GM19351 (cell line): ENCODE measurements at regions not wholly inside any gene's neighbourhood (a gene's known extent, or its start where the extent isn't known, plus 50 kb on each side); places are given as distances from the start of the nearest gene placed in this dataset.

Experiments
- ATAC-seq: cut with Tn5 transposase; IDR thresholded peaks from one replicate; pipeline ENCODE4 v1.9.1; 2021; ENCODE audit warnings: mild to moderate bottlenecking, moderate library complexity; ENCODE audit not compliant: unreplicated experiment

DNA sequence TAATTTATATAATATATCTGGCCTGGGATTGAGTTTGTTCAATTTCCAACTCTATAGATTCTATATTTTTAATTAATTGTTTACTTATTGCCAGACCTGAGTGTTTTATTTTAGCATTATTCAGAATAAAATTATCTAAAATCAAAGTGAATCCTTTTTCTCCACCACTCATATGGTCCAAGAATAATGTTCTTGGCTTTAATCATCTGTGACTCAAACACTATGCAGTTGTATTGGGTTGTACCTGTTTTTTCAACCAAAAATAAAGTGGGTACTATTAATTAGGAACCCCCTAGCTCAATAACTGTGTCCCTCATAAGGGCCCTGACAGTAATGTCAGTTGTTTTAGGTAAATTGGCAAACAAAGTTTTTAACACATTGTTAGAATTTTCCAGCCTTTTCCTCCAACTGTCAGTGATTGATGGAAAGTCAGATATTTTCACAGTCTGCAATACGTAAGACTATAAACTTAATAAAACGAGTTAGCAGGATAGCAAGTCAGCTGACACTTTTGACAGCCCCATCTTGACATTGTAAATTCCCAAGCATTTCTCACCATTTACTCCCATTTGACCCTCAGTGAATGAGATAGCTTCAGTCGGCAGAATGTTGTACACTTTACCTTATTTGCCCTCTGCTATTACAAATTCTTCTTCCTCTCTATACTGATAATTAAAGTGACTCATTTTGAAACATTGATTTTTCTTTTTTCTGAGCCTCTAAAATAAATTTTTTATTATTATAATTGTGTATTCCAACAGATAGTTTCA, 587.4 kb downstream of the METTL4 start:
- ATAC-seq, result no peak

DNA sequence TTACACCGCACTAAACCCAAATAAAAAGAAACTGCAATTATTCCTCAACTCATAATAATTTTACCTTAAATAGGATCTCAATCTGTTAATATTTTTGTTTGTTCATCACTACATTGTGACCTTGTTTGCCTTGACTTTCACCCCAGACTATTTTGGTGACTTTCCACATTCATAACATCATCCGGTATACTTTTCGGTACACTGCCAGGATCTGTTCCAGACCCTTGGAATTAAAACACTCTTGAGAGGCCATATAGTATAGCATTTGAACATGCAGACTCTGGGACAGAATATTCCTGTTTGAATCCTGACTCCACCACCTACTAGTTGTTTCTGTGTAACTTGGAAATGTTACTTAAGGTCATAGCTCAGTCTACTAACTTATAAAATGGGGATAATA, 577.4 kb downstream of the METTL4 start:
- no peak for ATAC-seq

DNA sequence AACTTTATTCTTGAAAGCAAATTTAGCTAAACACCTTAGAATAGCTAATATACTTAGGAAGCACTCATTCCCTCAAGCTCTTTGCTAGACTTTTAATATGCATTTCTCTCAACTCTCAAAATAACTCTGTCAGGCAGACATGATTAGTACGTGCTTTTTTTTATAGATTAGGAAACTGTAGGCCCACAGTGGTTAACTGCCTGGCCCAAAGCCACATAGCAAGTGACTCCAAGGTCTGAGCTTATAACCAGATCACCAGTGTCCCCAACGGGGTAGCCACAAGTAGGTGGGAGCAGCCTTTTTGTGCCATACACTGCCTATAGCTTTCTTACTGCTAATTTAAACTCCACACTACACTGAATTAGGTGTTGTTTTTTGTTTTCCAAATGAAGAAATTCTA, 576.8 kb downstream of the METTL4 start:
- ATAC-seq, result no peak

DNA sequence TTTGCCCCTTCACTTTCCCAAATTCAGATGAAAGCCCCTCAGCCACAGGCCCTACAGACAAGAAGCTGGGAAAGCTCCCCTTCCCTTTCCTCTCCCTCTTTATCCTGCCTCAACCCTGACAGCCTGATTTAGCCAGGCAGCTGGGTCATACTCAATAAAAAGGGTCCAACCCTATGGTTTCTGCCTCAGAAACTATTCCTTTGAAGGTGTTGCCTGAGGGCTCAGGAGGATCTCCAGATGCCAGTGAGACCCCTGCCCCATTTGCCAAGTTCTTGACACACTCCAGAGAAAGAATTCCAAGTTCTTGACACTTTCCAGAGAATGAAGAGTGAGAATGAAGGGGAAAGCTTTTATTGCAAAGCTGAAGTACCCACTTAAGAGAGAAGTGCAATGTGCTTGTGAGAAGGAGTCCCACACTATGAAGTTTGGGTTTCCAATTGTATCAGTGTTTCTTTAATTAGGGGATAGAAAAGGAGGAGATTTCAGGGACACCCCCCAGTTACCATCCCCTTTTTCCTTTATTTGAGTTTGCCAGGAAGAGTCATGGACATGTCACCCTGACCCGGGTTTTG, 576.2 kb downstream of the METTL4 start:
- no peak for ATAC-seq

DNA sequence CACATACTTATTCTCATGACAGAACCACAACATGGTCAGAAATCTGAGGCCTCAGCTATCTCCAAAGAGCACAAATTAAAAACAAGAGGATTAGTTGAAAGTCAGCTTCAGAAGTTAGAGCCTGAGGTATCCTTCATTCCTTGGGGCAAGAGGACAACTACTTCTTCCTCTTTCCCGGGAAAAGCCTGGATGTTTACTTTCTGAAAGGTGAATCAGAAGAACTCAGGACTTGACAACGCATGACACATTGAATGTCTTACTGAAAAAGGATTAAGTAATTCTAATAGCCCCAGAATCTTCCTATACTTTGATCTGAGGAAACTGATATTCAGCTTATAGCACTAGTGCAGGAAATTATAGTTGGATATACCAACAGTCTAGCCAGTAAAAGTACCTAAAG, 573.2 kb downstream of the METTL4 start:
- ATAC-seq, result no peak

DNA sequence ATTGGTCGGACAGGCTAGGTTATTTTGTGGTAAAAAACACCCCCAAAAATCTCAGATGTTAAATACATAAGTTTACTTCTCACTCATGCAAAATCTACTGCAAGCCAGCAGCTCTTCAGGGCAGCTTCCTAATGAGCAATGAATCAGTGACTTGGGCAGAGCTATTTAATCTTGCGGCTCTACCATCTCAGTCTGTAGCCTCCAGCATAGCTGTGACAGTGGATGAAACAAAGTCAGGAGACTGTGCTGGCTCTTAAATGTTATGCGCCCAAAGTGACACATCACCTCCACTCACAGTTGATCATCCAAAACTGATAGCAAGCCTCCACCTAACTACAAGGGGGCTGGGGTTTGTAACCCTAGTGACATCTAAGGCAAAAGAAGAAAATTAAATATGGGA, 571.9 kb downstream of the METTL4 start:
- ATAC-seq, result no peak

DNA sequence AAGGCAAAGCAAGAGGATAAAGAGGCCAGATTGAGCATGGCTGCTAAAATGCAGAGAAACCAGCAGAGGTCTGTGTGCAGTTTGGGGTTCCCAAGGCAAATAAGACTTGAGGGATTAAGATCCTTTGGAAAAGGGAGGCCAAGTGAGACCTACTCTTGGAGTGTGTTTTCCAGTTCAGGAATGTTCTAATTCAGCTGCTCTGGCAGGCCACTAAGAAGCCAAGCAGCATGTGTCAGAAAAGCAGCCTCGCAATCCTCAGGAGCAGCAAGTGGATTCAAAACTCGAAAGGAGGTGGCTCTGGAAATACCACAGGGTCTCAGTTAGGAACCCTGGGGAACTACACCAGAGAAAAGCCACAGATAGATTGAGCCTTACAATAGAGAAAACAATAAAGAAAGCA, 569.2 kb downstream of the METTL4 start:
- ATAC-seq, result no peak

DNA sequence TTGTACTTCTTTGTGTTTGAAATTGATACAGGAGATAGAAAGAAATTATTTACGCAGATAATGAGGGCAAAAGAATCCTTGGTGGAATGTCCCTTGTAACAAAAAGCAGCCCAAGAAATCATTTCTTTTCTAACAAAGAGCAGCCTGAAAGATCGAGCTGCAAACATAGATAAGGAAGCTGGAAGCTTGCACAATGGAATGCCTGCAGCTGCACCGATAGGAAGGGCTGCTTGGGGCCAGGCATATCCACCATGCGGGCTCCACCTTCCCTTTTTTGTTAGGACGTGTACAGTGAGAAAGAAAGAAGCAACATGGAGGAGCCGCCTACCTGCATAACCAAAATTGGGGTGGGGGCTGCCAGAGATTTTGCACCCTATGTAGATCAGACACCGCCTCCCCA, 568.7 kb downstream of the METTL4 start:
- no peak for ATAC-seq

DNA sequence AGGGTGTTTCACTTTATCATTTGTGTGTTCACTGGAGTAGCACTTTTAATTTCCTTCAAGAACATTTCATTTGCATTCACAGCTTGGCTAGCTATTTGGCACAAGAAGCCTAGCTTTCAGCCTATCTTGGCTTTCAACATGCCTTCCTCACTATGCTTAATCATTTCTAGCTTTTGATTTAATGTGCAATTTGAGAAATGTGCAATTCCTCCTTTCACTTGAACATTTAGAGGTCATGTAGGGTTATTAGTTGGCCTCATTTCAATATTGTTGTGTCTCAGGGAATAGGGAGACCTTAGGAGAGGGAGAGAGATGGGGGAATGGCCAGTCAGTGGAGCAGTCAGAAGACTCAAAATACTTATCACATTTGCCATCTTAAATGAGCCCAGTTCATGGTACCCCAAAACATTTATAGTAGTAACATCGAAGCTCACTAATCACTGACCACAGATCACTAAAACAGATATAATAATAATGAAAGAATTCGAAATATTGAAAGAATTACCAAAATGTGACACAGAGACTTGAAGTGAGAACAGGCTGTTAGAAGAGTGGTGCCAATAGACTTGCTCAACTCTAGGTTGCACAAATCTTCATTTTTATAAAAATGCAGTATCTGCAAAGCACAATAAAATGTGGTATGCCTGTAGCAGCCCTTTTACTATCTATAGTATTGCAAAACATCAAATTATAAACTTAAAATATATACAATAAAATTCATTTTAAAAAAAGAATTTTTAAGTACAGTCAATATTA, 561.2 kb downstream of the METTL4 start:
- ATAC-seq, result no peak

DNA sequence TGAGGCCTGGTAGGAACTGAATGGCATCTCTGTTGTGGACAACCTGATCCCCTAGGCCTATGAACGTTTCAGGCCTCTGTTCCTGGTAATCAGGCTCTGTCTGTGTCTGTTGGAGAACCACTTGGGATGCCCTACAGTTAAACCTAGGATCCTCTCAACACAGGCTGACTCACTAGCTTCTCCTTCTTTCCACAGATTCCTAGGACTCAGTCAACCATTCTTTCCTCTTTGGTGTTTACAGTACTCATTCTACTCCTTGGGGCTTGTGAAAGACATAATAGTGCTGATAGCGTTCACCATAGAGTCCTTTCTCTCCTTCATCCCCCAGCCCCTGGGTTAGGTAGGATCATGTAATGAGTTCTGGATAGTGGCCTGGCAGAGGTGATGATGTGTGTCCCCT, 544.3 kb downstream of the METTL4 start:
- ATAC-seq, result no peak

DNA sequence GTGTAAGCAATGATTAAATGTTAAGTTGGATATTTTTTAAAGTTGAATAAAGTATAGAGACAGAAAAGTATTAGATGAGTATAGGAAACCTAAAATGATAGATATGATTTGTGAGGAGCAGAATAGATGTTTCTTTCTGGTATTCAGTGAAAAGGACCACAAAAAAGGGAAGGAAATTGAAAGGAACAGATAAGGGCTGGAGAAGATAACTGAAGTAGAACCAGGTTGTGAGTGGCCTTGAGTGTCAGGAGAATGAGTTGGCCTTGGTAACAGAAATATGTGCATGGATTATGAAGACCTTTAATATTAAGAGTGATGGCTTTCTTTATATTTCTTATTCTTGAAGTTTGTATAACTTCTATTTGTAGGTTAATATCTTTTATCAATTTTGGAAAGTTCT, 543.5 kb downstream of the METTL4 start:
- ATAC-seq, result no peak

DNA sequence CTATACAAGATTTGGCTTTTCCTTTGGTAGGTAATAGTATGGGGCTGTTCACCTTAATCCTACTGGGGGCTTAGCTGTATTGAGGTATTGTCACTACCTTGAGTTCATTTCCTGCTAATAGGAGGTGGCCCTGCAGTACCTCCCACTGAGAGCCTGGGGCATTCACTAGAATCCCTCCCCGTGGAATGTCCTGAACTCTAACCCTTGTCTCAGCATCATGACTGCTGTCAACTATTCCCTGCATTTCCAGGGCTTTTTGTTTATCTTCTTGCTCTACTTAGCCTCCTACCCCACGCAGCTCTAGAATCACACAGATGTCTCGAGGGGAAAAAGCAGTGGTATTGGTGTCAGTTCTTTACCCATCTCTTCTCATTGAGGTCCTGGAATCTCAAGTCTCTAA, 542.3 kb downstream of the METTL4 start:
- no peak for ATAC-seq

DNA sequence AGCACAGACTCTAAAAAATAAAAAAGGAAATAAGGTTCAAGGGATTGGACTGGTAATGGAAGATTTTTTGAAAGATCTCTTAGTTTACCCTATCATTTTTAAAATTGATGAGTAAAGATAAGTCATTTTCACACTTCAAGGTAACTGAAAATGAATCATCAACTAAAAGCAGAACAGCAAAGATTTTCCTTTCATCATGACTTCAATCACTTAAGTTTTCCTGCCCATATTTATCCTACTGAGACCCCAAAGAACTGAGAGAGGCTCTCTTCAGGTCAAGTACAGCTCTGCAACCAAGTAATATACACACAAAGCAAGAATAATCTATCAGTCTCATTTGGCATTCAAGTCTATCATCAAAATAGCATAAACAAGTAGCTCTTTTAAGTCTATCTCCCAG, 540.7 kb downstream of the METTL4 start:
- no peak for ATAC-seq

DNA sequence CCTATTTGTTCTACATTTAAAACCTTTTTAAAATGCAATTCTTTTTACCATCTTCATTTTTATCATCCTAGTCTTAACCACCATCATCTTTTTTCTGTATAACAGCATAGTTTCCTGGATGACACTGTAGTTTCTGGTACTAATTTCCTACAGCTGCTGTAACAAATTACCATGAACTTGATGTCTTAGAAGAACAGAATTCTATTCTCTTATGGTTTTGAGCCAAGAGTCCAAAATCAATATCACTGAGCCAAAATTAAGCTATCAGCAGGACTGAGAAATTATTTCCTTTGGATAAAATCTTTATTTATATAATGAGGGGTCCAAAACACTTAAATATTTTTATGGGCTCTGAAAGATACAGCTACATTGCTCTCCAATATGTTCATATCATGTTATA, 539.3 kb downstream of the METTL4 start:
- ATAC-seq, result no peak

DNA sequence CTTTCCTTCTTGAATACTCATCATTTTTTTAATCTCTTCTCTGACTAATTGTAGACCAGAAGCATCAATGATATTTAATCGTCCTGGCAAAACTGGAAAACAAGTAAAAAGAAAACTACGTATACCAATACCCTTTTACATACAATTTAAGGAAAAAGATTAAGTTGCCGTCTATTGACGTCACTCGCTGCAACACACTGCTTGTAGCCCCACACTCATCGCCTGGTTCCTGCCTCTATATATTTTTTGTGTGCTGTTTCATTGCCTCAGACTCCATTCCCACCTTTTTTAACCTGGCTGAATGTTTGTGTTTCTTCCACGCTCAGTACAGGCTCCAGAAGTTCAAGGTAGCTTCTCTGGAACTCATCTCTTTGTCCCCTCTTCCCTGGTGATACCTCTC, 536.2 kb downstream of the METTL4 start:
- no peak for ATAC-seq

DNA sequence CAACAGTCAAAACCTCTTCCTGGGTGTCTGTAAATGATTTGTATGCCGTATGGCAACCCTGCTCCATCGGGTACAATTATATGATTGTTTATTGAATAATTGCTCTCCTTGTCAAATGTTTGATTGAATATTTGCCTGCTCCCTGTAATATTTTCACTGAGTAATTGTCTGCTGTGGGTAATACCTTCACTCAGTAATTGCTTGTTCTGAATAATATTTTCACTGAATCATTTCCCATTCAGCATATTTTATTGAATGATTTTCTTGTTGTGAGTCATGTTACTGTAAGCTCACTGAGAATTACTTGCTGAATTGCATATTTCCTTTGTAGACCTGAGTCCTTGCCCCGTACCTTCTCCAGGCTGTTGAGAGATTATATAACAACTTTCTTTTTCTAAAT, 535.2 kb downstream of the METTL4 start:
- ATAC-seq, result no peak

DNA sequence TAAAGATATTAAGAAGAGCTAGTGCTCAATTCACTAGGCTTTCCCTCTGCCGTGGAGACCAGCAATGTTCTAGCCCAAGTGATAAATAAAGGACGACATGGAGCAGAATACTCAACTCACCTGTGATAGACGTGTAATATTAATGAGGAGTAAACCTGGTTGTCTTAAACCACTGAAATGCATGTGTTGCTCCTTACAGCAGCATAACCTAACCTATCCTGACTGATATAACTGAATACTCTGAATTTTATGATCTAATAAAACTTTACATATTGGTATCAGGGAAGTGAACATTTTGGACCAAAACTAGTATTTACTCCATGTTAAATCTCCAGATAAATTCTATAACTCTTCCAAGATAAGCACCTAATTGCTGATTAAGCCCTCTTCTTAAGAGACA, 531.0 kb downstream of the METTL4 start:
- no peak for ATAC-seq

DNA sequence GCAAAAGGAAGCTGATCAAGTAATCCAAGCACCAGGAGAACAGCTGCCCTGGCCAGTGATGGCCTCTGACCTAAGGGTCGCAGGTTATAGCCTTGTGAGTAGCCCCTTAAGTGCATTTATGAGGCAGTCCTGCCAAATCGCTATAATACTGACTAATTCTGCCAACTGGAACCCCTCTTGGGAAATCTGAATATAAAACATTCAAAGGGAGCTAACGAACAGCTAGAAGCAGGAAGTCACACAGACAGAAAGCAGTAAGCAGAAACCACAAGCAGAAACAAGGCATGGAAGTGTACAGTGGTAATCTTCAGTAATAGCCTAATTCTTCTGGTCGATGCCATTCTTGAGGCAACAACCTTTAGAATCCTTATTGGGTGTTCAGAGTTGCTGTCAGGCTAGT, 521.3 kb downstream of the METTL4 start:
- no peak for ATAC-seq

DNA sequence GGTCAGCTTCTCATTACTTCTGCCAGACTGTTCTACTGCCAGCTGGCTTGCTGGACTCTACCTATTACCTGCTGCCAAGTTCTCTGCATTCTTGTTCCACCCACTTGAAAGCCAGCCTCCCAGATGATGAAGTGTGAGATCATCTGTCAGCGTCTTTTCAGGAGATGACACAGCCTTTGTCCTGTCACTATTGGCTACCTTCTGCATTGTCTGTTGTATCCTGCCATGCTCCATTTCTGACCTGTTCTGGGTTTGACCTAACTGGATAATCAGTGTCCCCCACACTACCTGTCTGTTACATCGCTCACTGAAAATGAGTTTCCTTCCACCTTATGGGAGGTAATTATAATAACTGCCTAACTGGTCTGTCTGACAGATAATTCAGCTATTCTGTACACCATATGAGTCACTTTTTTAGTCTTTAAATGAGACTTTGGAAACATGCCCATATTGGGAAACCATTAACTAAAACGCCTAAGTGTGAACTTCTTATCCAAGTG, 520.6 kb downstream of the METTL4 start:
- no peak for ATAC-seq

DNA sequence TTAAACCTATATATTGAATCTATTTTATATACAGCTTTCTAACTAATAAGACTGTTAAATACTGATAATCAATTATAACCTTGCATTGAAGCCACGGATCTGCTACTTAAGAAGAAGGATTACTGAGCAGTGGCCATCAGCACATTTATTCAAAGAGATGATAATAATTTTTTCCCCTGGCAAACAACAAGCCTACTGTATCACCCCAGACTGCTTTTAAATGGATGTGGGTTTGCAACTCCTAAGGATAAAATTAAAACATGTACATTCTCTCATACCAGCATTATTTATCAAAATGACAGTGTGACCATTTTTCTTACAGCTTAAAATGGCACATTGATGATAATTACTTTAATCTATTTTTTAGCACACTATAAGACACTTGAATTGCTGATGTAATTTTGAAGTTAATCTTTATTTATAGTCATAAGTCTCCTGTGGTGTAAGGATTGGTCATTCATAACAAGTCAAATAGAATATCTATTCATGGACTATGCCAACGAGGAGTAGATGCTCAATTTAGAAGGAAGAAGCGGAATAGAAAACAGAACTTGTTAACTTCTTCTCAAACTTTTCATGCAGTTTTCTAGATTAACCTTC, 517.7 kb downstream of the METTL4 start:
- no peak for ATAC-seq

DNA sequence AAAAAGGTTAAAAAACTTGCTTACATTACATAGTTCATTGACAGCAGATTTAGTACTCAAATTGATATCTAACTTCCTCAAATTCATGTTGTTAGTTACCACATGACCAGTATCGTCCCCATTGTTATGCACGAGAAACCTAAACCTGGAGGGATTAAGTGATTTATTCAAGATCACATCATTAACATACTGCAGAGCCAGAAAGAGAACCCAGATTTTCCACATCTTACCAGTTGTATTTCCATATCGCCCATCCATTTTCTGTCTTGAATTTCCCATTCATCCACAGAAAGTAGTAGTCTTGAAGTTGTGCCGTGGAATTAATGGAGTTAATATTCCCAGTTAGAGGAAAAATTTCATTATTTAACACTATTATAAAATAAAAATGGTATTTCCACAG, 512.0 kb downstream of the METTL4 start:
- no peak for ATAC-seq

DNA sequence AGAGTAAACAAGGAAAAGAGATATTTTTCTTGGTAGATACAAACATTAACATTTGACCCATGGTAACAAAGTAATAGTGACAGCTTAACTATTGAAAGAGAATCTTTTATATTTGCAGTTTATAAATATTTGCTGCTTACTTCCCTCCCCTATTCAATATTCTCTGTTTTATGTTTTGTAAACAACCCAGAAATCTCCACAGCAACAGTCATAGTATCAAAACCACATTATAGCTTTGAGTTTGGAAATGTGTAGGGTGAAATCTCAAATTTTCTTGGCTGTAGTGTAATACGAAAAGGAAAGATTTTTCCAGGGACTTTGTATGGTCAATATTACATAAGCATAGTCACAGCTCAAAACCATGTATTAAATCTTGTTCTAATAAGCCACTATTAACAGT, 511.2 kb downstream of the METTL4 start:
- ATAC-seq, result no peak
